ENCODE measurements at regions not wholly inside any gene's neighbourhood (a gene's known extent, or its start where the extent isn't known, plus 50 kb on each side); places are given as distances from the start of the nearest gene placed in this dataset.

- no peak for FAIRE-seq
- 24 to 35% (median 34%) methylated on average over 3 of the region's 3 CpGs for WGBS, 3 donors
- Histone ChIP-seq H3K9me3 (ENCODE audit: control insufficient read depth in 2 of 2, insufficient read depth in 1 of 2, low read depth in 1 of 2, low read length in 1 of 2) (no peaks in the 10 kb centered on the region), H3K27me3 (ENCODE audit: control insufficient read depth in 3 of 3, insufficient read depth in 3 of 3, low read length in 3 of 3) (no peaks in the 10 kb centered on the region), H3K4me1 (ENCODE audit: control insufficient read depth in 3 of 3, insufficient read depth in 2 of 3, low read depth in 1 of 3, low read length in 2 of 3) (no peaks in the 10 kb centered on the region), H3K4me3 (ENCODE audit: low read depth in 1 of 3, low read length in 3 of 3) (no peak overlapping the region), H3K36me3 (ENCODE audit: control insufficient read depth in 3 of 3, insufficient read depth in 2 of 3, low read depth in 1 of 3, low read length in 3 of 3) (no peaks in the 10 kb centered on the region), H3K27ac (ENCODE audit: low read depth in 1 of 3, low read length in 2 of 3) (peak overlapping the region in 1 of 3 donors; percentile 60)
- no peak for DNase-seq
Measured at GRCh38 chr2:146246002-146246735, 1598.7 kb upstream of the ACVR2A start.

- 70 to 82% (median 71%) methylated on average over 2 of the region's 2 CpGs for WGBS, 3 donors
Measured at GRCh38 chr2:146244830-146245229, 1600.0 kb upstream of the ACVR2A start.

GRCh38 chr2:146244131-146244530 lies 1600.7 kb upstream of the ACVR2A start:
- H3K27ac ChIP-seq (ENCODE audit: low read depth in 1 of 3, low read length in 2 of 3), result no peak overlapping the region
- H3K27me3 ChIP-seq (ENCODE audit: control insufficient read depth in 3 of 3, insufficient read depth in 3 of 3, low read length in 3 of 3), result no peaks in the 10 kb centered on the region
- DNase-seq (no peak), FAIRE-seq (no peak)
- H3K4me1 ChIP-seq (ENCODE audit: control insufficient read depth in 3 of 3, insufficient read depth in 2 of 3, low read depth in 1 of 3, low read length in 2 of 3), result no peaks in the 10 kb centered on the region
- WGBS, 3 donors, result 53 to 64% (median 59%) methylated on average over 2 of the region's 2 CpGs
- H3K4me3 ChIP-seq (ENCODE audit: low read depth in 1 of 3, low read length in 3 of 3), result no peak overlapping the region
- H3K36me3 ChIP-seq (ENCODE audit: control insufficient read depth in 3 of 3, insufficient read depth in 2 of 3, low read depth in 1 of 3, low read length in 3 of 3), result no peaks in the 10 kb centered on the region
- H3K9me3 ChIP-seq (ENCODE audit: control insufficient read depth in 2 of 2, insufficient read depth in 1 of 2, low read depth in 1 of 2, low read length in 1 of 2), result no peaks in the 10 kb centered on the region

More at GRCh38 chr2:146244830-146245229, 1600.0 kb upstream of the ACVR2A start:
- Histone ChIP-seq H3K27ac (ENCODE audit: low read depth in 1 of 3, low read length in 2 of 3) (no peak overlapping the region), H3K27me3 (ENCODE audit: control insufficient read depth in 3 of 3, insufficient read depth in 3 of 3, low read length in 3 of 3) (no peaks in the 10 kb centered on the region), H3K4me3 (ENCODE audit: low read depth in 1 of 3, low read length in 3 of 3) (no peak overlapping the region), H3K9me3 (ENCODE audit: control insufficient read depth in 2 of 2, insufficient read depth in 1 of 2, low read depth in 1 of 2, low read length in 1 of 2) (no peaks in the 10 kb centered on the region), H3K36me3 (ENCODE audit: control insufficient read depth in 3 of 3, insufficient read depth in 2 of 3, low read depth in 1 of 3, low read length in 3 of 3) (no peaks in the 10 kb centered on the region), H3K4me1 (ENCODE audit: control insufficient read depth in 3 of 3, insufficient read depth in 2 of 3, low read depth in 1 of 3, low read length in 2 of 3) (no peaks in the 10 kb centered on the region)
- FAIRE-seq (no peak), DNase-seq (no peak)

GRCh38 chr2:146241023-146241422 lies 1603.8 kb upstream of the ACVR2A start:
- H3K4me1 ChIP-seq (ENCODE audit: control insufficient read depth in 3 of 3, insufficient read depth in 2 of 3, low read depth in 1 of 3, low read length in 2 of 3), result no peaks in the 10 kb centered on the region
- H3K27ac ChIP-seq (ENCODE audit: low read depth in 1 of 3, low read length in 2 of 3), result no peak overlapping the region
- DNase-seq, result no peak
- H3K9me3 ChIP-seq (ENCODE audit: control insufficient read depth in 2 of 2, insufficient read depth in 1 of 2, low read depth in 1 of 2, low read length in 1 of 2), result no peaks in the 10 kb centered on the region
- no peaks in the 10 kb centered on the region for H3K27me3 ChIP-seq (ENCODE audit: control insufficient read depth in 3 of 3, insufficient read depth in 3 of 3, low read length in 3 of 3)
- WGBS, 3 donors, result 29 to 40% (median 34%) methylated on average over 1 of the region's 1 CpG
- no peak overlapping the region for H3K4me3 ChIP-seq (ENCODE audit: low read depth in 1 of 3, low read length in 3 of 3)
- H3K36me3 ChIP-seq (ENCODE audit: control insufficient read depth in 3 of 3, insufficient read depth in 2 of 3, low read depth in 1 of 3, low read length in 3 of 3), result no peaks in the 10 kb centered on the region
- FAIRE-seq, result no peak

DNA sequence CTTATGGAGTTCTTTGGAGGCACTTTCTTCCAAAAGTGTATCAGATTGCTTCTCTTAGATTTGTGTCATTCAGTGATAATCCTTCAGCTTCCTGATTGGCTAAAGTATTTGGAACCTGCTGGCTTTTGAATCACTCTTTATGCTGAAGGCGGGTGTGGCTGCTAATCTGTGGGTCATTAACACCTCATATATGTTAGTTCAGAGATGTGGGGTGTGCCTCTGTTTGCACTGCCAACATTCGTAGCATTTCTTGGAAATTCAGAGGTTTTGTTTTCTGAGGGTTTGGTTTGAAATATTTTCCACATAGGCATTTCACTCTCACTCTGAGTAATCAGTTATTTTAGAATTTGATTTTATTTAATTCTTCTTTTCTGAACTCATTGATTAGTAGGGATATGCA lies 1604.4 kb upstream of the ACVR2A start:
- Histone ChIP-seq H3K4me1 (ENCODE audit: control insufficient read depth in 3 of 3, insufficient read depth in 2 of 3, low read depth in 1 of 3, low read length in 2 of 3) (no peaks in the 10 kb centered on the region), H3K9me3 (ENCODE audit: control insufficient read depth in 2 of 2, insufficient read depth in 1 of 2, low read depth in 1 of 2, low read length in 1 of 2) (no peaks in the 10 kb centered on the region), H3K36me3 (ENCODE audit: control insufficient read depth in 3 of 3, insufficient read depth in 2 of 3, low read depth in 1 of 3, low read length in 3 of 3) (no peaks in the 10 kb centered on the region), H3K27ac (ENCODE audit: low read depth in 1 of 3, low read length in 2 of 3) (no peak overlapping the region), H3K4me3 (ENCODE audit: low read depth in 1 of 3, low read length in 3 of 3) (no peak overlapping the region), H3K27me3 (ENCODE audit: control insufficient read depth in 3 of 3, insufficient read depth in 3 of 3, low read length in 3 of 3) (no peaks in the 10 kb centered on the region)
- DNase-seq, result no peak
- FAIRE-seq, result no peak
- WGBS, 3 donors, result 12 to 58% (median 28%) methylated on average over 2 of the region's 2 CpGs

DNA sequence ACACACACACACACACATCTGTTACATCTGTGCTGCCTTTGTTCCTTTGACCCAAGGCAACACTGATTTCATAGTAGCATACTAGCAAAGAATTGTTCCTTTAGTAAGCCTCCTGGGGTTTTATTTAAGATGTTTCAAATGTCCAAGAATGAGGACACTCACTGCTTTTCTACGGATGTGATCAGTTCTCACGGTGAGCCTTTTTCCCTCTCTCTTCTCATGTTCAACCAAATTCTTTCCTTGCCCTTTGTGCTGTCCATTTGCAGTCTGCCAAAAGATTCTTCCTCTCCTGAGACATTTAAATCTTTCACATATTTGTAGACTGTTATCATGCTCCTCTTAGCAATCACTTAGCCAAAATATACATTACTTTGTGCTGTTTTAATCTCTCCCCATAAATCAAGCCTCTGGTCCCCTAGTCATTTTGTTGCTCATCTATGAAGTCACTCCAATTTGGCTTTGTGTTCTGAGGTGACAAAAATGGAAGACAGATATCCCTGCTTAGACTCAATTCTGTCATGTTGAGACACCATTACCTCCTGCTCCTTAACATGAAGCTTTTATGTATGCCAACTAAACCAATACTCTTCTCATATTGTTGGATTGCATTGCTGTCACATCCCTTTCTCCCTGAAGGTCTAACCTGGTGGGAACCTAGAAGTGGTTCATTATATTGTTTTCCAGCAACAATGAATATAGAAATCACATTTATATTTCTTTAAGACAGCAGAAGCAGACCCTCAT lies 1605.3 kb upstream of the ACVR2A start:
- 71 to 83% (median 78%) methylated on average over 2 of the region's 2 CpGs for WGBS, 3 donors
- H3K27ac ChIP-seq (ENCODE audit: low read depth in 1 of 3, low read length in 2 of 3), result no peak overlapping the region
- DNase-seq (no peak), FAIRE-seq (no peak)
- no peaks in the 10 kb centered on the region for H3K4me1 ChIP-seq (ENCODE audit: control insufficient read depth in 3 of 3, insufficient read depth in 2 of 3, low read depth in 1 of 3, low read length in 2 of 3)
- no peaks in the 10 kb centered on the region for H3K36me3 ChIP-seq (ENCODE audit: control insufficient read depth in 3 of 3, insufficient read depth in 2 of 3, low read depth in 1 of 3, low read length in 3 of 3)
- H3K27me3 ChIP-seq (ENCODE audit: control insufficient read depth in 3 of 3, insufficient read depth in 3 of 3, low read length in 3 of 3), result no peaks in the 10 kb centered on the region
- H3K4me3 ChIP-seq (ENCODE audit: low read depth in 1 of 3, low read length in 3 of 3), result no peak overlapping the region
- no peaks in the 10 kb centered on the region for H3K9me3 ChIP-seq (ENCODE audit: control insufficient read depth in 2 of 2, insufficient read depth in 1 of 2, low read depth in 1 of 2, low read length in 1 of 2)

GRCh38 chr2:146238254-146238966 lies 1606.4 kb upstream of the ACVR2A start:
- FAIRE-seq, result no peak
- Histone ChIP-seq H3K27me3 (ENCODE audit: control insufficient read depth in 3 of 3, insufficient read depth in 3 of 3, low read length in 3 of 3) (no peaks in the 10 kb centered on the region), H3K4me3 (ENCODE audit: low read depth in 1 of 3, low read length in 3 of 3) (no peak overlapping the region), H3K4me1 (ENCODE audit: control insufficient read depth in 3 of 3, insufficient read depth in 2 of 3, low read depth in 1 of 3, low read length in 2 of 3) (no peaks in the 10 kb centered on the region), H3K27ac (ENCODE audit: low read depth in 1 of 3, low read length in 2 of 3) (no peak overlapping the region), H3K9me3 (ENCODE audit: control insufficient read depth in 2 of 2, insufficient read depth in 1 of 2, low read depth in 1 of 2, low read length in 1 of 2) (no peaks in the 10 kb centered on the region), H3K36me3 (ENCODE audit: control insufficient read depth in 3 of 3, insufficient read depth in 2 of 3, low read depth in 1 of 3, low read length in 3 of 3) (no peaks in the 10 kb centered on the region)
- 89 to 93% (median 90%) methylated on average over 3 of the region's 3 CpGs for WGBS, 3 donors
- no peak for DNase-seq

GRCh38 chr2:146235158-146235557 lies 1609.7 kb upstream of the ACVR2A start:
- H3K27ac ChIP-seq (ENCODE audit: low read depth in 1 of 3, low read length in 2 of 3), result no peak overlapping the region
- no peaks in the 10 kb centered on the region for H3K27me3 ChIP-seq (ENCODE audit: control insufficient read depth in 3 of 3, insufficient read depth in 3 of 3, low read length in 3 of 3)
- whole genome bisulfite sequencing, 3 donors, result 60 to 71% (median 61%) methylated on average over 3 of the region's 3 CpGs
- FAIRE-seq, result no peak
- no peaks in the 10 kb centered on the region for H3K9me3 ChIP-seq (ENCODE audit: control insufficient read depth in 2 of 2, insufficient read depth in 1 of 2, low read depth in 1 of 2, low read length in 1 of 2)
- no peak overlapping the region for H3K4me3 ChIP-seq (ENCODE audit: low read depth in 1 of 3, low read length in 3 of 3)
- DNase-seq, result no peak
- H3K4me1 ChIP-seq (ENCODE audit: control insufficient read depth in 3 of 3, insufficient read depth in 2 of 3, low read depth in 1 of 3, low read length in 2 of 3), result no peaks in the 10 kb centered on the region
- H3K36me3 ChIP-seq (ENCODE audit: control insufficient read depth in 3 of 3, insufficient read depth in 2 of 3, low read depth in 1 of 3, low read length in 3 of 3), result no peaks in the 10 kb centered on the region
